HUES64 (cell line): ENCODE measurements at regions not wholly inside any gene's neighbourhood (a gene's known extent, or its start where the extent isn't known, plus 50 kb on each side); places are given as distances from the start of the nearest gene placed in this dataset.
"Not testable (repeated sequence)": the region's sequence is repeated elsewhere in the genome, so short reads cannot be mapped to it uniquely, and the experiment has no call there.

ENCODE experiments used
- H3K27ac ChIP-seq: 2 replicates; pipeline ENCODE4 v1.7.0; 2013; ENCODE audit warnings: low read depth, low read length, inconsistent platforms
- H3K27me3 ChIP-seq: 2 replicates; pipeline ENCODE4 v1.6.1; 2013; ENCODE audit warnings: mild to moderate bottlenecking, low read length; ENCODE audit not compliant: insufficient read depth
- H3K36me3 ChIP-seq: 2 replicates; pipeline ENCODE4 v1.6.1; 2013; ENCODE audit warnings: mild to moderate bottlenecking, low read length; ENCODE audit not compliant: insufficient read depth
- H3K4me1 ChIP-seq: 2 replicates; pipeline ENCODE4 v1.6.1; 2013; ENCODE audit warnings: mild to moderate bottlenecking, low read length, moderate library complexity; ENCODE audit not compliant: insufficient read depth
- H3K4me3 ChIP-seq: 2 replicates; pipeline ENCODE4 v1.5.1; 2013; ENCODE audit warnings: mild to moderate bottlenecking, low read length, moderate library complexity
- H3K9ac ChIP-seq: 2 replicates; pipeline ENCODE4 v1.6.1; 2013; ENCODE audit warnings: mild to moderate bottlenecking, low read depth, low read length
- H3K9me3 ChIP-seq: 2 replicates; pipeline ENCODE4 v1.6.1; 2013; ENCODE audit warnings: low read depth, low read length; ENCODE audit not compliant: insufficient read depth
- WGBS: fragments of 150-250, 120-280 bp; methylation state at CpG from one replicate; pipeline ENCODE4 v1.1.7; 2013; ENCODE audit warnings: missing lambda C conversion rate; 5-methylcytosine and 5-hydroxymethylcytosine counted together

DNA sequence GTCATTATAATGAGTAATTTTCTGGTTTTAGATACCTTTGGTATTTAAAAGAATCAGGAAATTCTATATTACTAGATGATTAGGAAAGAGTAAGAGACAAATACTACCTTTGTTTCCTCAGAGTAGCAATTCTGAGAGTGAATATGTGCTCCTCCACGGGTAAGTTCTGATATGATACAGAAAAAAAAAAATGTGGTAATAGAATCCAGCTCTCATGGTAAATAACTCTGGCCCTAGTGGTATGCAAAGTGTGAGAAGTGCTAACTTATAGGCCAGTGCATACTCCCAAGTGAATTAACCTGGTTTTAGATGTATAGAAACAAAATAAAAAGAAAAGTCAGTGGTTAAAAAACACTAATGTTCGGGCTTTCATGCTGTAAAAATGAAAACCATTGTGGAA lies 512.6 kb upstream of the SEMA3D start:
- Histone ChIP-seq H3K4me1 (no peaks in the 10 kb centered on the region), H3K36me3 (no peaks in the 10 kb centered on the region), H3K9ac (no peak overlapping the region), H3K27ac (no peak overlapping the region), H3K9me3 (no peaks in the 10 kb centered on the region), H3K4me3 (no peak overlapping the region), H3K27me3 (no peaks in the 10 kb centered on the region)
- 94% methylated on average over 2 of the region's 2 CpGs for WGBS

DNA sequence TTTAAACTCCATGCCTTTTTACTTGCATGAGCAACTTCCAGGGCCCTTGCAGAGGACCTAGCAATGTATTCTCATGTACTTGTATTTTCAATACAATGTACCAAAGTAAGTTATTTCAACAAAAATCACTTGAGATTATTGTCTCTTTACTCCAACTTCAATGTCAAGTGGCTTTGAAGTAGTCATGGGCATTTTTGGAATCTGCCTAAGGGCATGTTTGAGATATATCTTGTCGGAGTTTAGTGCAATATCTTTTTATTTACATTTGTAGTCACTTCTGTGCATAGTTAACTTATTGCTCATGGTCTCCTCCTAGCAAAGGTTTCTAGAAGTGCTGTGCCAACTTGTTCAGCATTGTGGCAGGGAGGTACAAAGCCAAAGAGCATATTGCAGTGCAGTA lies 508.7 kb upstream of the SEMA3D start:
- H3K27me3 ChIP-seq, result no peaks in the 10 kb centered on the region
- no peak overlapping the region for H3K9ac ChIP-seq
- H3K36me3 ChIP-seq, result no peaks in the 10 kb centered on the region
- H3K27ac ChIP-seq, result no peak overlapping the region
- no peak overlapping the region for H3K4me3 ChIP-seq
- H3K4me1 ChIP-seq, result no peaks in the 10 kb centered on the region
- no peaks in the 10 kb centered on the region for H3K9me3 ChIP-seq
- no CpG with 5 or more reads among the region's 1 CpG for WGBS

DNA sequence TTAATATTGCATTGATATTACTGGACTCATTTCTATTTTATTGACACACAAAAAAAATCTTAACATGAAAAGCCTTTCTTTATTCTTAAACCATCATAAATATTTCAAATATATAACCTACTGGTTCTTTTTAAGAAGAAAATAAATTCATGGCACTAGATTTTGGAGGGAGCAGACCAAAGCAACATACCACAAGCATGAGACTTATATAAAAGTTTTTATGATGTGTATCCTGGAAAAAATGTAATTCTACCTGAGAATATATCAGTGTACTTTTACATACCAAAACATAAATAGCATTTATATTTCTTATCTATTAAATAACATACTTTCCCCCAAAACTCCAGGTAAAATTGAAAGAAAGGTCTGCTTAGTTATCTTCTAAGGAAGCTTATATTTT lies 508.2 kb upstream of the SEMA3D start:
- no peaks in the 10 kb centered on the region for H3K4me1 ChIP-seq
- H3K27ac ChIP-seq, result no peak overlapping the region
- H3K36me3 ChIP-seq, result no peaks in the 10 kb centered on the region
- no peak overlapping the region for H3K9ac ChIP-seq
- H3K27me3 ChIP-seq, result no peaks in the 10 kb centered on the region
- H3K9me3 ChIP-seq, result no peaks in the 10 kb centered on the region
- no peak overlapping the region for H3K4me3 ChIP-seq

GRCh38 chr7:85693326-85693725 lies 506.5 kb upstream of the SEMA3D start:
- Histone ChIP-seq H3K27me3 (no peaks in the 10 kb centered on the region), H3K36me3 (no peaks in the 10 kb centered on the region), H3K9me3 (no peaks in the 10 kb centered on the region), H3K9ac (no peak overlapping the region), H3K4me1 (no peaks in the 10 kb centered on the region), H3K27ac (no peak overlapping the region), H3K4me3 (no peak overlapping the region)
- 96% methylated on average over 2 of the region's 2 CpGs for WGBS

- Histone ChIP-seq H3K4me1 (no peaks in the 10 kb centered on the region), H3K4me3 (no peak overlapping the region), H3K9me3 (peaks cover 22% of the 10 kb centered on the region), H3K27ac (no peak overlapping the region), H3K27me3 (no peaks in the 10 kb centered on the region), H3K9ac (no peak overlapping the region), H3K36me3 (no peaks in the 10 kb centered on the region)
- WGBS, result 100% methylated on average over 2 of the region's 2 CpGs
These were observed 501.9 kb upstream of the SEMA3D start for GRCh38 chr7:85688712-85689111.

DNA sequence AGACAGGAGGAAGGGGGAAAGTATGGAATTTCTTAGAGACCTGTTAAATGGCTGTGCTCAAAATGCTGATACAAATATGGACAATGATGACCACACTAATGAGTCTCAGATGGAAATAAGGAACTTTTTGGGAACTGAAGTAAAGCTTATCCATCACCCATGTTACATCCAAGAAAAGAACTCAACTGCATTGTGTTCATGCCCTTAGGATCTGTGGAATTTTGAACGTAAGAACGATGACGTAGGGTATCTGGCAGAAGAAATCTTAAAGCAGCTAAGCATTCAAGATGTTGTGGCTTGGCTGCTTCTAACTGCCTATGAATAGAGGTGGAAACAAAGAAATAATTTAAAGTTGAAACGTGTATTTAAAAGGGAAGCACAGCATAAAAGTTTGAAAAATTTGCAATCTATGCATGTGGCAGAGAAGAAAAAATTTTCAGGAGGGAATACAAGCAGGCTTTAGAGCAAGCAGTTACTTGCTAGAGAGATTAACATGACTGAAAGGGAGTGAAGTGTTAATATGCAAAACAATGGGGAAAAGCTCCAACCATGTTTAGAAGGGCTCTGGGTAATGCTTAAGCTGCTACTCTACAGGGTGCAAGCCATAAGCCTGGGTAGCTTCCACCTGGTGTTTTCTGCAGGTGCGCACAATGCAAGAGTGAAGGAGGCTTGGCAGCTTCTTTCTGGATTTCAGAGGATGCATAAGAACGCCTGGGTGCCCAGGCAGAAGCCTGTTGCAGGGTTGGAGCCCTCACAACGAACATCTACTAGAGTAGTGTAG lies 499.7 kb upstream of the SEMA3D start:
- Histone ChIP-seq H3K27me3 (no peaks in the 10 kb centered on the region), H3K9ac (no peak overlapping the region), H3K4me1 (no peaks in the 10 kb centered on the region), H3K9me3 (peaks cover 22% of the 10 kb centered on the region), H3K27ac (peak overlapping the region; percentile 28; the same call in 1 of the 2 replicates), H3K4me3 (no peak overlapping the region), H3K36me3 (no peaks in the 10 kb centered on the region)
- 91% methylated on average over 7 of the region's 7 CpGs for WGBS

- no peaks in the 10 kb centered on the region for H3K36me3 ChIP-seq
- no peaks in the 10 kb centered on the region for H3K27me3 ChIP-seq
- H3K4me1 ChIP-seq, result no peaks in the 10 kb centered on the region
- peak overlapping the region; percentile 28; the same call in 1 of the 2 replicates for H3K27ac ChIP-seq
- no peak overlapping the region for H3K9ac ChIP-seq
- peaks cover 22% of the 10 kb centered on the region for H3K9me3 ChIP-seq
- H3K4me3 ChIP-seq, result no peak overlapping the region
These were observed 499.0 kb upstream of the SEMA3D start for GRCh38 chr7:85685901-85686300.

- no CpG with 5 or more reads among the region's 1 CpG for WGBS
- Histone ChIP-seq H3K27ac (no peak overlapping the region), H3K36me3 (no peaks in the 10 kb centered on the region), H3K27me3 (no peaks in the 10 kb centered on the region), H3K4me3 (no peak overlapping the region), H3K9ac (no peak overlapping the region), H3K4me1 (no peaks in the 10 kb centered on the region), H3K9me3 (peaks cover 29% of the 10 kb centered on the region)
These were observed 496.2 kb upstream of the SEMA3D start for GRCh38 chr7:85682833-85683620.

DNA sequence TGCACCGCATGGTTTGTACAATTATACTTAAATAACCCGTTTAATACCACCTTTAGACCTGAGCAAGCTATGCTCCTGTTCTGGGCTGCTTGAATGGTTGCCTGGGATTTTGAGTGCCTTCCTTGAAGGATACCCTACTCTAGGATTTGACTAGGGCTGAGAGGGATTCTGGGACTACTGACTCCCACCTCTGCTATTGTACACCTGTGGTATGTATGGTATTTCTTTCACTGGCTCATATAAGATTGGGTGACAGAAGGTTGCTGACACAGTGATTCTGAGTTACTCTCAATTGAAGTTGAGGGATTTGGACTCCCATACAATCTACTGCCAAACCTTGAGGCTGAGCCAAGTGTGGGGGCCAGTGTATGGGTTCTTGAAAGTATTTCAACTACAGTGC lies 494.4 kb upstream of the SEMA3D start:
- H3K9me3 ChIP-seq, result peaks cover 12% of the 10 kb centered on the region; the same call in 1 of the 2 replicates
- WGBS, result 100% methylated on average over 2 of the region's 2 CpGs
- no peak overlapping the region for H3K4me3 ChIP-seq
- no peaks in the 10 kb centered on the region for H3K36me3 ChIP-seq
- no peaks in the 10 kb centered on the region for H3K27me3 ChIP-seq
- no peak overlapping the region for H3K27ac ChIP-seq
- H3K9ac ChIP-seq, result no peak overlapping the region
- H3K4me1 ChIP-seq, result no peaks in the 10 kb centered on the region

DNA sequence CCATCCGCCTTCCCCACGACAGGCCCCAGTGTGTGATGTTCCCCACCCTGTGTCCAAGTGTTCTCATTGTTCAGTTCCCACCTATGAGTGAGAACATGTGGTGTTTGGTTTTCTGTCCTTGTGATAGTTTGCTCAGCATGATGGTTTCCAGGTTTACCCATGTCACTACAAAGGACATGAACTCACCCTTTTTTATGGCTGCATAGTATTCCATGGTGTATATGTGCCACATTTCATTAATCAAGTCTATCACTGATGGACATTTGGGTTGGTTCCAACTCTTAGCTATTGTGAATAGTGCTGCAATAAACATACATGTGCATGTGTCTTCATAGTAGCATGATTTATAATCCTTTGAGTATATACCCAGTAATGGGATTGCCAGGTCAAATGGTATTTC lies 488.2 kb upstream of the SEMA3D start:
- WGBS, result 100% methylated on average over 2 of the region's 2 CpGs
- H3K36me3 ChIP-seq, H3K4me3 ChIP-seq, H3K4me1 ChIP-seq, H3K27ac ChIP-seq, H3K9ac ChIP-seq, H3K27me3 ChIP-seq, H3K9me3 ChIP-seq: not testable (repeated sequence)

DNA sequence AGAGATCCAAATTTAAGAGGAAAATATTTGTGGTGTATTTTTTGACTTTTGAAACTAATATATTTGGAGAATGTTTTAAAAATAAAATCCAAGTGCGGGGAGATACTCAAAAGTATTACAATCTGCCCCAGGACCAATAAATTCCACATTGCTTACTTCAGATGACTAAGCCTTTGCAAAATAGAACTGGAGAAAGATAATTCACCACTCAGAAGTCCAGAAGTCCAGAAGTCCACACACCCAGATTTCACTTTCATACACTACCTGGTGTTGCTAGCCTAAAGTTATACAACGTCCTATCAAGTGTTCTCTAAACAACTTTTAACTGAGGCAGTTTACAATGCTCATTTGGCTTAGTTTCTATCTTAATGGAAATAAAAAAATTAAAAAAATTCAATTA lies 487.0 kb upstream of the SEMA3D start:
- Histone ChIP-seq H3K4me1 (0 out of 2 replicates have a peak, but pooled peaks cover 3% of the 10 kb centered on the region), H3K9ac (no peak overlapping the region), H3K36me3 (no peaks in the 10 kb centered on the region), H3K9me3 (no peaks in the 10 kb centered on the region), H3K27ac (no peak overlapping the region), H3K27me3 (no peaks in the 10 kb centered on the region), H3K4me3 (no peak overlapping the region)
- 89% methylated on average over 2 of the region's 2 CpGs for WGBS
